NCI-H1092 (cell line): ENCODE measurements at regions not wholly inside any gene's neighbourhood (a gene's known extent, or its start where the extent isn't known, plus 50 kb on each side); places are given as distances from the start of the nearest gene placed in this dataset.

Source experiments
- DNase-seq: peaks from one replicate; lab custom pipeline; 2025; lab: John Stamatoyannopoulos, UW

DNA sequence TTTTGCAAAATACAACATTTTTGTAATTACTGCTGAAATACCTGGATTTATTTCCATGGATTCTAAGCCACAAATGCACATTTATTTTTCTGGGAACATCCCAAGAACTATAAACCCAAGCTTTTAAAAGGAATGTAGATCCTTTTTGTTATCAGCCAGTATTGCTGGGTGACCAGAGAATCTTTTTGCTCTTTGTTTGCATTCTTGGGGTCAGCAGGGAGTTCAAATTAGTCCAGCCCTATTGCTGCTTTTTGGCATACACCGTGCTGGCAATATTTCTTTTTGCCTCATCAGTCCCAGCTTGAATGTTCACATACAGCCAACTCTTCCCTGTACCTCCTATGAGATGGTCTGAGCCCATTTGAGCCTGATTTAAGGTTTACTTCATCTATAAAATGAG lies 155.2 kb upstream of the CNR1 start:
- DNase-seq = no peak

DNA sequence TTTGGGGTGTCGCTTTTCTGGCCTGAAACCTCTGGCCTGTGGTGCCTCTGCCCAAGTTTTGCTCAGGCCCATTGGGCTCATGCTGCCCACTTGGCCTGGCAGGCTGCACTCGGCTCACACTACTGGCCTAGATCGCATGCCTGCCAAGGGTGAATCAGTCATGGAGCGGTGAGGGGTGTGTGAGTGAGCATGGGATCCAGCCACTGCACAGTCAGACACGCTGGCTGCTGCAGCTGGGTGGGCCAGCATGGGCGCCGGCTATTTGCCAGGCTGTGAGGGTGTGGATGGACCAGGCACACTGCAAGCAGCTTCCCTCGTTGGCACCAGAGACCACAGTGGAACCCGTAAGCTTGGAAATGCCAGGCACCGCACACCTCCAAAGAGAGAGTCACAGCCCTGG lies 145.4 kb upstream of the CNR1 start:
- DNase-seq = no peak

DNA sequence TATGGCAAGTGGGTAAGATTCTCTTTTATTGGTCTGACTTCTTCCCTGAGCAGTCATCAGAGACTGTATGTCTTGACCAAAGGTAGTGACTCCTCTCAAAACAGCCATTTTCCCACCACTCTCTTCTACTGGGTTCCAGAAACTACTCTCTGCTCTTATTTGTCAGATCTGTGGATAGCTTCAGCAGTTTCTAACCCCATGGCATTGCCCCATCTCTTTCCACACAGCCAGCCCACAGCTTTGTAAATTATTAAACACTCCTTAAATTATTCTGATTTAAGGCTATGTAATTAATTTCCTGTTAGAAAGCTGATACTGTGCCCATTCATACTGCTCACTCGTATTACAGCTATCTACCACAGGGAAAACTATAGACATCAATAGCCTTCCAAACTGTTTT lies 138.4 kb upstream of the CNR1 start:
- no peak for DNase-seq

DNA sequence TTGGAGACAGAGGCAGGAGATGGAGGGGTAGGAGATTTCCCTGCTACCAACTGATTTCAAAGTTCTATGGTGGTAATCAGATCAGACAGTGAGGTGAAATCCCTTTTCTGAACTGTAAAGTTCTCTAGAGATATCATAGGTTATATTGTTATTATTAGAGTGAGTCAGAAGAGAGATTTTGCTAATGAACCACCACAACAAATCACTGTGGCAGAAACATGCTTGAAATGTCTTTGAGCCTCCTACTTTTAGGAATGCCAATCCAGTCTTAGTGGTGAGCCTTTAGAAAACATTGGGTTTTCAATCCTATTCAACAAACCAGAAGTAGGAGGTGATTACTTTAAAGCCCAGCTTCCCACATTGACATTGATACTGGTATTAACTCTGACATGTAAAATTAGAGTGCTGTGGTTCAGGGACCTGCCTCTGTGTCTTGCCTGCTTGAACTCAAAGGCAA lies 136.7 kb upstream of the CNR1 start:
- no peak for DNase-seq

DNA sequence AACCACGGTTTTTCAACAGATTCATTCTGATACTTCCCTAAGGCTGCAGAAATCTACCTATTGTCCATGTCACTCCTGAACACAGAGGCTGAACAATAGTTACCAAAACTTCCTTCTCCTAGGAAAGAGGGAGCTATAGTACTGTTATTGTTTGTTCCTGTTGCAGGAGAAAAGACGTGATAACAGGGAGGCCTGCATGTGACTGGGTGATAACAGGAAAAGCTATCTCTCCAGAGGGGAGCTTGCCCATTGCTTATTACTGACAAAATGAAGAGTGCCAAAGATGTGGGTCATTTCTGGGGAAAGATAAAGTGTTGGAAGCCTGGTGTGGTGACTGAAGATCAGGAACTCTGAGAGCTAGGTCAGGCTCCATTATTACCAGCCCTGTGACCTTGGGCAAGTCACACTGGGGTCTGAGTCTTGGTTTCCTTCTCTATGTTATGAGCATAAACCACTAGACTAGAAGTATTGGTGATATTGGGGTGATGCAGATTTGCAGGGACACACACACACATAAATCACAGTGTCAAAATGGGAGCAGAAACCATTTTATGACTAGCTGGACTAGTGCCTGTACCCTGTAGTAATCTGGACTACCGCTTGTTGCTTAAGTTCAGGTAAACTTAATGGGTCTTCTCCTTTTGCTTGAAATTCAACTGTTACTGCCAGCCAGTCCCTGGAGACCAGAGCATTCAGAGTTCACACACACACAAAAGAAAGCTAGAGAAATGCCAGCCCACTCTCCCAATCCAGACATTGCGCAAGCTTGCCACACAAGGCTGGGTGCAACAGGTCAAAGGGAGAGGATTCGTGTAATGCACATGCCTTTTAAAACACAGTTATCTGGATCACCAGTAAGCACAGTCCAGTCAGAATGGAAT lies 136.0 kb upstream of the CNR1 start:
- no peak for DNase-seq

- DNase-seq = no peak
These were observed 135.1 kb upstream of the CNR1 start for GRCh38 chr6:88301256-88301655.

- DNase-seq = no peak
These were observed 132.1 kb upstream of the CNR1 start for GRCh38 chr6:88298066-88298845.

- no peak for DNase-seq
These were observed 130.5 kb upstream of the CNR1 start for GRCh38 chr6:88296694-88297093.

DNA sequence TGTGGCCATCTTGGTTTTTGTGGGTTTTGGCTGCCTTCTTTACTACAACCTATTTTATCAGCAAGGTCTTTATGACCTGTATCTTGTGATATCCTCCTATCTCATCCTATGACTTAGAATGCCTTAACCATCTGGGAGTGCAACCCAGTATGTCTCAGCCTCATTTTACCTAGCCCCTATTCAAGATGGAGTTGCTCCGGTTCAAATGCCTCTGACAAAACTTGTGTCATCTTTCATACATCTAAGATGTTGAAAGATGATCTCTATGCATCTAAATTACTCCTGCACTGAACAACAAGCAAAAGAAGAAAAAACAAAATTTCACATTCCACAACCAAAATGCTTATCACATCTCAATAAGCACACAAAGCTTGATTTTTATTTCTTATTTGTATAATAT lies 129.5 kb upstream of the CNR1 start:
- DNase-seq = no peak

DNA sequence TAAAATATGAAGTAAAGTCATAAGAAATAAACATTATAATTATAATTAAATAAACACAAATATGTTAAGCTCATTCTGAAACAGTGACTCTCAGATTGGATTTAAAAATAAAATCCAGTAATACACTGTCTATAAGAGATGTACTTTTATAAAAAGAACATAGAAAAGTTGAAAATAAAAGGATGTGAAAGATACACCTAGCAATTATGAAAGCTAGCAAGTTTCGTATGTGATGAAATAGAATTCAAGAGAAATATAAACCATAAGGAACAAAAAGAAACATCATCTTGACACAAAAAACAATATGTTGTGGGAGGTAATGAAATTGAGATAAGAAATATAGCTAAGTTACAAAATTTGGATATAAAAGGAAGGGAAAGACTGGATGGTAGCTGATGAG lies 128.6 kb upstream of the CNR1 start:
- no peak for DNase-seq

DNA sequence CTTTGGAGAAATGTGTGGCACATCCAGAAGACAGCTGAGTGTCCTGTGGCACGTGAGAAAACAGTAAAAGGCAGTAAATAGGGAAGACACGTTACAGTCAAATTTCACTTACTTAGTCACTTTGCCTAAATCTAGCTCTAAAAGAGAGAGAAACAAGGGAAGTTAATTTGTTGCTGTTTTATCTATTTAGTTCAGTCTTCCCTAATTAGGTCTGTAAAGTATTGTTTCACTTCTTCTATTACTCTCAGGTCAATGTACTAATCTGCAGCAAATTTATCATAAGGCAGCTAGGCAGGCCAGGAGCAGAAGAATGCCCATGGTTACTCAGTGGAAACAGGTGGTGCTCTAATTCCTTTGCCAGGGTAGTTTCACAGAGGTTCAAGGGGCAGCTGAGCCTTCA lies 124.3 kb upstream of the CNR1 start:
- DNase-seq = no peak

DNA sequence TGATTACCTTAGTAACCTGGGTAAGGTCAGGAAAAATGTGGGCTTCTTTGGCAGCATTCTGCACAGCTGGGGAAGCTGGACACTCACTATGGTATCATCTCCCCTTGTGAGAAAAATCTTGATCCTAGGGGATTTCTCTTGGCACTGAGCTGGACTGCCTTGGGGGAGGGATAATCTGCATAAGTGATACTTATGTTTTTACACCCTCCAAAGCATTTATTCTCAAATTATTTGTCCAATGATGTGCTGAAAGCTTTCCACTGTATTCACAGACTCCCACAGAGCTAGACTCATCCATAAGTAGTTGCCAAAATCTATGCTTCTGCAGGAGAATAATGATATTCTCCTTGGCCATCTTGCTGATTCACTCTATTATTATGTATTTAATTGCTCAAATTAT lies 121.5 kb upstream of the CNR1 start:
- no peak for DNase-seq

DNA sequence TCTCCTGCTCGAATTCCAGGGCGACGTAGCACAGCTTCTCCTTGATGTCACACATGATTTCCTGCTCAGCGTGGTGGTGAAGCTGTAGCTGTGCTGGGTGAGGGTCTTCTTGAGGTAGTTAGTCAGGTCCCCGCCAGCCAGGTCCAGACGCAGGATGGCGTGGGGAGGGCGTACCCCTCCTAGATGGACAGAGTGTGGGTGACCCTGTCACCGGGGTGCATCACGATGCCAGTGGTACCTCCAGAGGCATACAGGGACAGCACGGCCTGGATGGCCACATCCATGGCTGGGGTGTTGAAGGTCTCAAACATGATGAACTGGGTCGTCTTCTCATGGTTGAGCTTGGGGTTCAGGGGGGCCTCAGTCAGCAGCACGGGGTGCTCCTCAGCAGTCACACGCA lies 110.2 kb upstream of the CNR1 start:
- DNase-seq = no peak

DNA sequence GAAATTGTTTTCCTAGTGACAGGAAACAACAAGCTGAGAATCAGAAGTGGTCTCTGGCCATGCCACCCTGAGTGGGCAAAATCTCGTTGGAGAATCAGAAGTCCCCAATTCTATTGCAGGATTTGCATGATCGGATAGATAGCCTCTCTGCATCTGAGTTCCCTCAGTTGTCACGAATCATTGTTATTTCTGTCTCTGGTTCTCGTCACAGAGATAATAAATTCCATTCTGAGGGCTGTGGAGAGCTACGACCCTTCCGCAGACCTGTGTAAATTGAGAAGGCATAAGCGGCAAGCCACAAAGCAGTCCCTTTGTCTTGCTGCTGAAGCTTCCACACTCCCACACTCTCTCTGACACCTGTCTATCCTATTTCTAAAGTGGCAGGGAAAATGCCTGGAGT lies 102.4 kb upstream of the CNR1 start:
- no peak for DNase-seq

- no peak for DNase-seq
These were observed 100.0 kb upstream of the CNR1 start for GRCh38 chr6:88266126-88266525.

- DNase-seq = no peak
These were observed 97.4 kb upstream of the CNR1 start for GRCh38 chr6:88263591-88263990.

- no peak for DNase-seq
These were observed 96.2 kb upstream of the CNR1 start for GRCh38 chr6:88262332-88262731.

DNA sequence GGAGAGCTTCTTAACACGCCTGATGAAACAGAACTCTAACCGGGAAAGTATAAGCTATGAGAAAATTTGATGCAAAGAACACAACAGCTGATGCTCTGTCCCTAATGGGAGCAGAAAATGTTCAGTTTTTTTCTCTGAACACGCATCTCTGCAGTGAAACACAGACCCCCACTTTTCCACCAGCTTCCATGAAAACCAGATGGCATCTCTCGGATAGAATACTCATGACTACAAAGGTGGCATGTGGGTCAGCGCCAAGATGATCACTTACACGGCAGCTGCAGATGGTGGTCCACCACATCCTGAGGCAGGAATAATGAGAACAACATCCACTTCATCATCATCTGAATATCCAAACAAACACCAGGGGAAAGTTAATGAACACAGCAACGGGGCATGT lies 85.2 kb upstream of the CNR1 start:
- DNase-seq = peak; percentile 7

DNA sequence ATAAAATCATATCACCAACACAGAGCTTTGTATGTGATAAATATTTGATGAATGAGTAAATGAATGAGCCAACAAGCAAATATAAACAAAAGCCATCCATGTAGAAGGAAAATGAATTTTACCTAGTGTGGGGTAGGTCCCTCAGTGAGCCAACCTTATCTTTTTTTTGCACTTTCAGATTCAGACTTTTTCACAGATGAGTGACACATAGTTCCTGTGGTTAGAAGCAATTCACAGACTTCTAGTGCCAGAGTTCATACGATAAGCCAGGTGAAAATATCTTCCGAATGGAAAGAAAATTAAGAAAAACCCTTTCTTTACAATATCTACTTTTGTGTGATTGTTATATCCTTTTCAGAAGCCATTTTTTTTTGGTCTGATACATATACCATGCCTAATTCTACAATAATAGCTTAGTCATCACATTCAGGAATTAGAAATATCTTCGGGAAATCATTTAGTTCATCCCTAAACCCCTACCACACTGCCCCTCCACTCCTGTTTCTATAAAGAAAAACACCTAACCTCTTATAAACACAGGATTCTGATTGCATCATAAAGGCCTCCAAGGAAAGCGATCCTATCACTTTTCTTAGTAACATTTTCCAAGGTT lies 82.7 kb upstream of the CNR1 start:
- no peak for DNase-seq

DNA sequence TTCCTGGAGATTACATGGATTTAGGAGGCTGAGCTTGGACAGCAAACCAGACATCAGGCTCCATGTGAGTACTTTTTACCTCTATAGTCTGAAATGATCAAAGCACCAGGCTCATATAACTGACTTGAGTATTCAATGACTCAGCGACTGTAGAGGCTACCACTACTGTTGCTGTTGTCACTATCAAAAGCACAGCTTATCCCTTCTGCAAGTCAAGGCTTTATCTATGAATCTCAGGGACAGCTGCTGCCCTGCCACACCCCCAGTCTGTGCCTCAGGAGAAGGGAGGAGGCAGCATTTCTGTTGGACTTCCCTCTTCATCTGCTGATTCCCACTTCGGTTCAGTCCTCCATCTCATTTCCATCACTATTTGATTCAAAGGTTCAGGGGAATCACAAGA lies 80.5 kb upstream of the CNR1 start:
- DNase-seq = no peak

GRCh38 chr6:88244721-88245120 lies 78.6 kb upstream of the CNR1 start:
- DNase-seq = no peak

- DNase-seq = no peak
These were observed 72.8 kb upstream of the CNR1 start for GRCh38 chr6:88238901-88239300.

DNA sequence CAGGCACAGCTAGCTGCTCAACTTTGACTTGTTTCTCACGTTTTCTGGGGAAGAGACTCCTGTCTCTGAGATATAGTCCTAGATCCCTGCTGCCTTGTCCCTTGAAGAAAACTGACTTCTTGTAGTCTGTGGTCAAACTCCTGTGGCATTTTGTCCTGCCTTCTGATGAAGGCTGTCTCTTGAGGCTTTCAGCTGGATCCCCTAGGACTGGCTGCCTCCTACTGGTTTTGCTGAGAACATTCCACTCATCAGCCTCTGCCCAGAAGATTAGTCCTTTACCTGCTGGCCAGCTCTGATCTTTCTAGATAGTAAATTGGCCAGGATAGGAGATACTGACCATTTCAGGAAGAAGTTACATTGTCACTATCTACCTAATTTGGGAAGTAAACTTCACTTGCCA lies 71.9 kb upstream of the CNR1 start:
- no peak for DNase-seq
